SU-DHL-6 (cell line): ENCODE measurements at regions not wholly inside any gene's neighbourhood (a gene's known extent, or its start where the extent isn't known, plus 50 kb on each side); places are given as distances from the start of the nearest gene placed in this dataset.

Experiments used
- EZH2phosphoT487 ChIP-seq: fragments of 200-600 bp; sonication (generic), shearing (Covaris generic); conservative IDR thresholded peaks from 2 replicates; pipeline ENCODE4 v1.6.1; 2018; ENCODE audit warnings: mild to moderate bottlenecking, antibody characterized with exemption, low read length, moderate library complexity, mixed read lengths
- TF ChIP-seq, protein P1 (sequence below): fragments of 200-600 bp; sonication (generic); IDR thresholded peaks from one replicate; pipeline ENCODE4 v1.5.1; 2017; ENCODE audit warnings: antibody characterized with exemption, mild to moderate bottlenecking, low read length, moderate library complexity; ENCODE audit not compliant: insufficient read depth, poor library complexity, severe bottlenecking

DNA sequence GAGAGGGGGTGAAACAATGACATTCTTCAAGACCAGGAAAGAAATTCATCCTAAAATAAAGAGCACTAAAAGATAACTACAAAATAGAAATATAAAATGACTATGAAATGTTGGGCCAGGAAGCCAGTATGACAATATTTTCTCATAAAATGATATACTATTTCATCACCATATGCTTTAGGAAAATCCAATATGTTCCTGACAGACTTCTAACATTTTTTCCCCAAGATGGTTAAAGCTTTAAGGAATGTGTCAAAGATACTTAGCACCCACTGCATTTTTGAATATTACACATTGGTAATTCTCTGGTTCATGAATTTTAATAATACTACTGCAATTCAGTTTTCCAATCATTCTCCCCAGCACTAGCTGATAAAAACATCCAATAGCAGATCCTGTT, 87.7 kb upstream of the PLEKHG7 start:
- TF ChIP-seq, protein P1, sequence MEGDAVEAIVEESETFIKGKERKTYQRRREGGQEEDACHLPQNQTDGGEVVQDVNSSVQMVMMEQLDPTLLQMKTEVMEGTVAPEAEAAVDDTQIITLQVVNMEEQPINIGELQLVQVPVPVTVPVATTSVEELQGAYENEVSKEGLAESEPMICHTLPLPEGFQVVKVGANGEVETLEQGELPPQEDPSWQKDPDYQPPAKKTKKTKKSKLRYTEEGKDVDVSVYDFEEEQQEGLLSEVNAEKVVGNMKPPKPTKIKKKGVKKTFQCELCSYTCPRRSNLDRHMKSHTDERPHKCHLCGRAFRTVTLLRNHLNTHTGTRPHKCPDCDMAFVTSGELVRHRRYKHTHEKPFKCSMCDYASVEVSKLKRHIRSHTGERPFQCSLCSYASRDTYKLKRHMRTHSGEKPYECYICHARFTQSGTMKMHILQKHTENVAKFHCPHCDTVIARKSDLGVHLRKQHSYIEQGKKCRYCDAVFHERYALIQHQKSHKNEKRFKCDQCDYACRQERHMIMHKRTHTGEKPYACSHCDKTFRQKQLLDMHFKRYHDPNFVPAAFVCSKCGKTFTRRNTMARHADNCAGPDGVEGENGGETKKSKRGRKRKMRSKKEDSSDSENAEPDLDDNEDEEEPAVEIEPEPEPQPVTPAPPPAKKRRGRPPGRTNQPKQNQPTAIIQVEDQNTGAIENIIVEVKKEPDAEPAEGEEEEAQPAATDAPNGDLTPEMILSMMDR: no peak
- TF ChIP-seq EZH2phosphoT487: no peak
